Activated naive CD4-positive, alpha-beta T cell treated with anti-CD3 and anti-CD28 coated beads, Interleukin-2, amount 10 ng/mL, durations not matched to agents 7 days and 5 days (primary cell): ENCODE measurements at regions not wholly inside any gene's neighbourhood (a gene's known extent, or its start where the extent isn't known, plus 50 kb on each side); places are given as distances from the start of the nearest gene placed in this dataset.

Source experiments
- CTCF ChIA-PET: fragments of 350-600 bp; sonication (Branson Sonifier 250); formaldehyde crosslinking; loops from one replicate; lab custom pipeline; 2021; ENCODE audit warnings: antibody characterized with exemption; lab: Charles Lee
- DNase-seq: peaks from one replicate; pipeline ENCODE4 v3.0.0-alpha.2; 2020
- H3K27ac Mint-ChIP-seq: one replicate; pipeline ENCODE4 v1.8.0; 2021; ENCODE audit warnings: mild to moderate bottlenecking, moderate library complexity, mixed read lengths
- H3K27me3 Mint-ChIP-seq: one replicate; pipeline ENCODE4 v1.8.0; 2021; ENCODE audit warnings: mild to moderate bottlenecking, mixed read lengths
- H3K36me3 Mint-ChIP-seq: one replicate; pipeline ENCODE4 v1.8.0; 2021; ENCODE audit warnings: mixed read lengths
- H3K4me1 Mint-ChIP-seq: one replicate; pipeline ENCODE4 v1.8.0; 2021; ENCODE audit warnings: mixed read lengths
- H3K4me3 Mint-ChIP-seq: one replicate; pipeline ENCODE4 v1.8.0; 2021; ENCODE audit warnings: mild to moderate bottlenecking, moderate library complexity, mixed read lengths
- H3K9me3 Mint-ChIP-seq: one replicate; pipeline ENCODE4 v1.8.0; 2021; ENCODE audit warnings: mixed read lengths

GRCh38 chr17:77845541-77846225 is 112.8 kb upstream of the TNRC6C start:
- H3K9me3 Mint-ChIP-seq = no peaks in the 10 kb centered on the region

GRCh38 chr17:77846531-77847085 is 111.9 kb upstream of the TNRC6C start:
- CTCF ChIA-PET = no interaction called here
- H3K27ac Mint-ChIP-seq = no peak overlapping the region
- H3K4me3 Mint-ChIP-seq = no peak overlapping the region

More at GRCh38 chr17:77845541-77846225, 112.8 kb upstream of the TNRC6C start:
- peaks cover 32% of the 10 kb centered on the region for H3K27me3 Mint-ChIP-seq
- no peak overlapping the region for H3K4me3 Mint-ChIP-seq
- no peak for DNase-seq
- peaks cover 50% of the 10 kb centered on the region for H3K4me1 Mint-ChIP-seq
- H3K27ac Mint-ChIP-seq = no peak overlapping the region
- CTCF ChIA-PET = no interaction called here
- H3K36me3 Mint-ChIP-seq = no peaks in the 10 kb centered on the region

GRCh38 chr17:77847221-77848085 is 111.0 kb upstream of the TNRC6C start:
- CTCF ChIA-PET = no interaction called here
- H3K36me3 Mint-ChIP-seq = no peaks in the 10 kb centered on the region
- no peaks in the 10 kb centered on the region for H3K9me3 Mint-ChIP-seq
- peaks cover 40% of the 10 kb centered on the region for H3K4me1 Mint-ChIP-seq
- H3K27me3 Mint-ChIP-seq = peaks cover 19% of the 10 kb centered on the region
- no peak overlapping the region for H3K4me3 Mint-ChIP-seq
- DNase-seq = no peak
- no peak overlapping the region for H3K27ac Mint-ChIP-seq

More at GRCh38 chr17:77846531-77847085, 111.9 kb upstream of the TNRC6C start:
- Mint-ChIP-seq H3K4me1 (peaks cover 48% of the 10 kb centered on the region), H3K27me3 (peaks cover 25% of the 10 kb centered on the region), H3K36me3 (no peaks in the 10 kb centered on the region), H3K9me3 (no peaks in the 10 kb centered on the region)
- DNase-seq = peak; percentile 42

- peaks cover 32% of the 10 kb centered on the region for H3K4me1 Mint-ChIP-seq
- CTCF ChIA-PET = no interaction called here
- H3K36me3 Mint-ChIP-seq = no peaks in the 10 kb centered on the region
- H3K4me3 Mint-ChIP-seq = no peak overlapping the region
- DNase-seq = no peak
- H3K27me3 Mint-ChIP-seq = peaks cover 18% of the 10 kb centered on the region
- no peaks in the 10 kb centered on the region for H3K9me3 Mint-ChIP-seq
- no peak overlapping the region for H3K27ac Mint-ChIP-seq
These were observed 110.2 kb upstream of the TNRC6C start for GRCh38 chr17:77848257-77848656.

GRCh38 chr17:77849239-77849638 is 109.3 kb upstream of the TNRC6C start:
- H3K4me3 Mint-ChIP-seq = no peak overlapping the region
- H3K9me3 Mint-ChIP-seq = no peaks in the 10 kb centered on the region
- CTCF ChIA-PET = no interaction called here
- peaks cover 22% of the 10 kb centered on the region for H3K4me1 Mint-ChIP-seq
- DNase-seq = no peak
- peaks cover 23% of the 10 kb centered on the region for H3K27me3 Mint-ChIP-seq
- H3K27ac Mint-ChIP-seq = no peak overlapping the region
- H3K36me3 Mint-ChIP-seq = no peaks in the 10 kb centered on the region

- Mint-ChIP-seq H3K27me3 (peaks cover 21% of the 10 kb centered on the region), H3K27ac (no peak overlapping the region), H3K4me3 (no peak overlapping the region), H3K9me3 (no peaks in the 10 kb centered on the region), H3K4me1 (peaks cover 4% of the 10 kb centered on the region), H3K36me3 (no peaks in the 10 kb centered on the region)
- CTCF ChIA-PET = no interaction called here
- no peak for DNase-seq
These were observed 106.6 kb upstream of the TNRC6C start for GRCh38 chr17:77851921-77852320.

- Mint-ChIP-seq H3K4me3 (no peak overlapping the region), H3K4me1 (peaks cover 5% of the 10 kb centered on the region)
- CTCF ChIA-PET = no interaction called here
These were observed 105.8 kb upstream of the TNRC6C start for GRCh38 chr17:77852731-77853130.

GRCh38 chr17:77853191-77853977 is 105.1 kb upstream of the TNRC6C start:
- Mint-ChIP-seq H3K36me3 (no peaks in the 10 kb centered on the region), H3K4me3 (no peak overlapping the region), H3K4me1 (peaks cover 5% of the 10 kb centered on the region), H3K9me3 (no peaks in the 10 kb centered on the region), H3K27me3 (peaks cover 33% of the 10 kb centered on the region), H3K27ac (no peak overlapping the region)
- CTCF ChIA-PET = no interaction called here
- DNase-seq = no peak

More at GRCh38 chr17:77852731-77853130, 105.8 kb upstream of the TNRC6C start:
- no peak for DNase-seq
- no peaks in the 10 kb centered on the region for H3K36me3 Mint-ChIP-seq
- no peak overlapping the region for H3K27ac Mint-ChIP-seq
- no peaks in the 10 kb centered on the region for H3K9me3 Mint-ChIP-seq
- H3K27me3 Mint-ChIP-seq = peaks cover 26% of the 10 kb centered on the region

- Mint-ChIP-seq H3K27ac (no peak overlapping the region), H3K36me3 (no peaks in the 10 kb centered on the region), H3K4me3 (no peak overlapping the region), H3K4me1 (peaks cover 5% of the 10 kb centered on the region), H3K9me3 (no peaks in the 10 kb centered on the region), H3K27me3 (peaks cover 41% of the 10 kb centered on the region)
- no peak for DNase-seq
- CTCF ChIA-PET = no interaction called here
These were observed 104.3 kb upstream of the TNRC6C start for GRCh38 chr17:77854083-77854758.

- peaks cover 5% of the 10 kb centered on the region for H3K4me1 Mint-ChIP-seq
- H3K27ac Mint-ChIP-seq = no peak overlapping the region
These were observed 103.5 kb upstream of the TNRC6C start for GRCh38 chr17:77854759-77855745.

GRCh38 chr17:77856551-77857305 is 101.8 kb upstream of the TNRC6C start:
- H3K27ac Mint-ChIP-seq = no peak overlapping the region
- no peaks in the 10 kb centered on the region for H3K36me3 Mint-ChIP-seq
- H3K27me3 Mint-ChIP-seq = peaks cover 56% of the 10 kb centered on the region
- CTCF ChIA-PET = no interaction called here
- peaks cover 5% of the 10 kb centered on the region for H3K4me1 Mint-ChIP-seq
- H3K9me3 Mint-ChIP-seq = no peaks in the 10 kb centered on the region
- H3K4me3 Mint-ChIP-seq = no peak overlapping the region
- no peak for DNase-seq

More at GRCh38 chr17:77854759-77855745, 103.5 kb upstream of the TNRC6C start:
- Mint-ChIP-seq H3K4me3 (no peak overlapping the region), H3K27me3 (peaks cover 48% of the 10 kb centered on the region), H3K36me3 (no peaks in the 10 kb centered on the region), H3K9me3 (no peaks in the 10 kb centered on the region)
- no peak for DNase-seq
- CTCF ChIA-PET = no interaction called here

- Mint-ChIP-seq H3K4me1 (peaks cover 5% of the 10 kb centered on the region), H3K27me3 (peaks cover 59% of the 10 kb centered on the region), H3K36me3 (no peaks in the 10 kb centered on the region), H3K9me3 (no peaks in the 10 kb centered on the region), H3K4me3 (no peak overlapping the region), H3K27ac (no peak overlapping the region)
- no peak for DNase-seq
- CTCF ChIA-PET = no interaction called here
These were observed 101.3 kb upstream of the TNRC6C start for GRCh38 chr17:77857306-77857555.
